ENCODE measurements at regions not wholly inside any gene's neighbourhood (a gene's known extent, or its start where the extent isn't known, plus 50 kb on each side); places are given as distances from the start of the nearest gene placed in this dataset.
A peak's percentile ranks its signal among the peaks of the same experiment; 100 is the strongest.

- H3K27ac ChIP-seq (ENCODE audit: low read depth, low read length), result no peak overlapping the region
- H3K4me3 ChIP-seq (ENCODE audit: low read depth, low read length), result no peak overlapping the region
- no peaks in the 10 kb centered on the region for H3K36me3 ChIP-seq (ENCODE audit: insufficient read depth, low read length)
- H2AFZ ChIP-seq (ENCODE audit: low read length, unreplicated experiment), result no peak overlapping the region
- H3K79me2 ChIP-seq (ENCODE audit: control insufficient read depth, insufficient read depth, low read length, unreplicated experiment), result no peaks in the 10 kb centered on the region
- no peaks in the 10 kb centered on the region for H3K27me3 ChIP-seq (ENCODE audit: insufficient read depth, low read length)
- peaks cover 4% of the 10 kb centered on the region for H3K4me1 ChIP-seq (ENCODE audit: control insufficient read depth, insufficient read depth, low read length, unreplicated experiment)
Observed at GRCh38 chr1:82265436-82265835, 464.7 kb downstream of the ADGRL2 start.

- no peaks in the 10 kb centered on the region for H3K36me3 ChIP-seq (ENCODE audit: insufficient read depth, low read length)
- no peaks in the 10 kb centered on the region for H3K79me2 ChIP-seq (ENCODE audit: control insufficient read depth, insufficient read depth, low read length, unreplicated experiment)
- no peaks in the 10 kb centered on the region for H3K27me3 ChIP-seq (ENCODE audit: insufficient read depth, low read length)
- H3K4me1 ChIP-seq (ENCODE audit: control insufficient read depth, insufficient read depth, low read length, unreplicated experiment), result peaks cover 6% of the 10 kb centered on the region
- H3K27ac ChIP-seq (ENCODE audit: low read depth, low read length), result no peak overlapping the region
- no peak overlapping the region for H2AFZ ChIP-seq (ENCODE audit: low read length, unreplicated experiment)
- no peak overlapping the region for H3K4me3 ChIP-seq (ENCODE audit: low read depth, low read length)
Observed at GRCh38 chr1:82264802-82265201, 464.1 kb downstream of the ADGRL2 start.

- Histone ChIP-seq H3K27ac (ENCODE audit: low read depth, low read length) (no peak overlapping the region), H3K36me3 (ENCODE audit: insufficient read depth, low read length) (no peaks in the 10 kb centered on the region), H3K4me3 (ENCODE audit: low read depth, low read length) (no peak overlapping the region), H3K79me2 (ENCODE audit: control insufficient read depth, insufficient read depth, low read length, unreplicated experiment) (no peaks in the 10 kb centered on the region), H3K27me3 (ENCODE audit: insufficient read depth, low read length) (no peaks in the 10 kb centered on the region), H3K4me1 (ENCODE audit: control insufficient read depth, insufficient read depth, low read length, unreplicated experiment) (peaks cover 9% of the 10 kb centered on the region), H2AFZ (ENCODE audit: low read length, unreplicated experiment) (no peak overlapping the region)
Observed at GRCh38 chr1:82263396-82263795, 462.7 kb downstream of the ADGRL2 start.

- Histone ChIP-seq H3K36me3 (ENCODE audit: insufficient read depth, low read length) (no peaks in the 10 kb centered on the region), H3K4me1 (ENCODE audit: control insufficient read depth, insufficient read depth, low read length, unreplicated experiment) (peaks cover 5% of the 10 kb centered on the region), H3K27me3 (ENCODE audit: insufficient read depth, low read length) (no peaks in the 10 kb centered on the region), H2AFZ (ENCODE audit: low read length, unreplicated experiment) (no peak overlapping the region), H3K27ac (ENCODE audit: low read depth, low read length) (no peak overlapping the region), H3K79me2 (ENCODE audit: control insufficient read depth, insufficient read depth, low read length, unreplicated experiment) (no peaks in the 10 kb centered on the region), H3K4me3 (ENCODE audit: low read depth, low read length) (no peak overlapping the region)
Observed at GRCh38 chr1:82260666-82261065, 459.9 kb downstream of the ADGRL2 start.

- no peaks in the 10 kb centered on the region for H3K79me2 ChIP-seq (ENCODE audit: control insufficient read depth, insufficient read depth, low read length, unreplicated experiment)
- H3K27ac ChIP-seq (ENCODE audit: low read depth, low read length), result no peak overlapping the region
- H3K4me3 ChIP-seq (ENCODE audit: low read depth, low read length), result no peak overlapping the region
- H3K27me3 ChIP-seq (ENCODE audit: insufficient read depth, low read length), result no peaks in the 10 kb centered on the region
- no peaks in the 10 kb centered on the region for H3K36me3 ChIP-seq (ENCODE audit: insufficient read depth, low read length)
- H2AFZ ChIP-seq (ENCODE audit: low read length, unreplicated experiment), result peak overlapping the region; percentile 17
- peaks cover 5% of the 10 kb centered on the region for H3K4me1 ChIP-seq (ENCODE audit: control insufficient read depth, insufficient read depth, low read length, unreplicated experiment)
Observed at GRCh38 chr1:82260051-82260450, 459.3 kb downstream of the ADGRL2 start.

- Histone ChIP-seq H3K79me2 (ENCODE audit: control insufficient read depth, insufficient read depth, low read length, unreplicated experiment) (no peaks in the 10 kb centered on the region), H2AFZ (ENCODE audit: low read length, unreplicated experiment) (no peak overlapping the region), H3K4me1 (ENCODE audit: control insufficient read depth, insufficient read depth, low read length, unreplicated experiment) (peaks cover 5% of the 10 kb centered on the region), H3K36me3 (ENCODE audit: insufficient read depth, low read length) (no peaks in the 10 kb centered on the region), H3K27ac (ENCODE audit: low read depth, low read length) (no peak overlapping the region), H3K27me3 (ENCODE audit: insufficient read depth, low read length) (no peaks in the 10 kb centered on the region), H3K4me3 (ENCODE audit: low read depth, low read length) (no peak overlapping the region)
Observed at GRCh38 chr1:82258887-82259286, 458.2 kb downstream of the ADGRL2 start.

- no peaks in the 10 kb centered on the region for H3K36me3 ChIP-seq (ENCODE audit: insufficient read depth, low read length)
- H3K4me3 ChIP-seq (ENCODE audit: low read depth, low read length), result no peak overlapping the region
- H2AFZ ChIP-seq (ENCODE audit: low read length, unreplicated experiment), result no peak overlapping the region
- no peaks in the 10 kb centered on the region for H3K27me3 ChIP-seq (ENCODE audit: insufficient read depth, low read length)
- H3K79me2 ChIP-seq (ENCODE audit: control insufficient read depth, insufficient read depth, low read length, unreplicated experiment), result no peaks in the 10 kb centered on the region
- H3K27ac ChIP-seq (ENCODE audit: low read depth, low read length), result no peak overlapping the region
- H3K4me1 ChIP-seq (ENCODE audit: control insufficient read depth, insufficient read depth, low read length, unreplicated experiment), result no peaks in the 10 kb centered on the region
Observed at GRCh38 chr1:82246050-82246449, 445.3 kb downstream of the ADGRL2 start.

- H3K79me2 ChIP-seq (ENCODE audit: control insufficient read depth, insufficient read depth, low read length, unreplicated experiment), result no peaks in the 10 kb centered on the region
- no peak overlapping the region for H2AFZ ChIP-seq (ENCODE audit: low read length, unreplicated experiment)
- H3K27me3 ChIP-seq (ENCODE audit: insufficient read depth, low read length), result no peaks in the 10 kb centered on the region
- no peaks in the 10 kb centered on the region for H3K36me3 ChIP-seq (ENCODE audit: insufficient read depth, low read length)
- no peaks in the 10 kb centered on the region for H3K4me1 ChIP-seq (ENCODE audit: control insufficient read depth, insufficient read depth, low read length, unreplicated experiment)
- no peak overlapping the region for H3K27ac ChIP-seq (ENCODE audit: low read depth, low read length)
- H3K4me3 ChIP-seq (ENCODE audit: low read depth, low read length), result no peak overlapping the region
Observed at GRCh38 chr1:82245345-82246014, 444.7 kb downstream of the ADGRL2 start.

GRCh38 chr1:82240571-82240970 lies 439.8 kb downstream of the ADGRL2 start:
- Histone ChIP-seq H3K27me3 (ENCODE audit: insufficient read depth, low read length) (no peaks in the 10 kb centered on the region), H3K27ac (ENCODE audit: low read depth, low read length) (no peak overlapping the region), H3K4me3 (ENCODE audit: low read depth, low read length) (no peak overlapping the region), H3K36me3 (ENCODE audit: insufficient read depth, low read length) (no peaks in the 10 kb centered on the region), H3K79me2 (ENCODE audit: control insufficient read depth, insufficient read depth, low read length, unreplicated experiment) (no peaks in the 10 kb centered on the region), H2AFZ (ENCODE audit: low read length, unreplicated experiment) (no peak overlapping the region), H3K4me1 (ENCODE audit: control insufficient read depth, insufficient read depth, low read length, unreplicated experiment) (no peaks in the 10 kb centered on the region)

- peaks cover 27% of the 10 kb centered on the region for H3K4me1 ChIP-seq (ENCODE audit: control insufficient read depth, insufficient read depth, low read length, unreplicated experiment)
- H3K27ac ChIP-seq (ENCODE audit: low read depth, low read length), result no peak overlapping the region
- no peak overlapping the region for H3K4me3 ChIP-seq (ENCODE audit: low read depth, low read length)
- H3K36me3 ChIP-seq (ENCODE audit: insufficient read depth, low read length), result no peaks in the 10 kb centered on the region
- H3K27me3 ChIP-seq (ENCODE audit: insufficient read depth, low read length), result no peaks in the 10 kb centered on the region
- no peak overlapping the region for H2AFZ ChIP-seq (ENCODE audit: low read length, unreplicated experiment)
- H3K79me2 ChIP-seq (ENCODE audit: control insufficient read depth, insufficient read depth, low read length, unreplicated experiment), result no peaks in the 10 kb centered on the region
Observed at GRCh38 chr1:82230667-82231066, 429.9 kb downstream of the ADGRL2 start.

GRCh38 chr1:82227306-82228095 lies 426.8 kb downstream of the ADGRL2 start:
- Histone ChIP-seq H3K4me1 (ENCODE audit: control insufficient read depth, insufficient read depth, low read length, unreplicated experiment) (peaks cover 33% of the 10 kb centered on the region), H2AFZ (ENCODE audit: low read length, unreplicated experiment) (peak overlapping the region; percentile 16), H3K27me3 (ENCODE audit: insufficient read depth, low read length) (no peaks in the 10 kb centered on the region), H3K79me2 (ENCODE audit: control insufficient read depth, insufficient read depth, low read length, unreplicated experiment) (no peaks in the 10 kb centered on the region), H3K36me3 (ENCODE audit: insufficient read depth, low read length) (no peaks in the 10 kb centered on the region), H3K27ac (ENCODE audit: low read depth, low read length) (peak overlapping the region; percentile 76), H3K4me3 (ENCODE audit: low read depth, low read length) (peak overlapping the region; percentile 1; the same call in 1 of the 2 replicates)

Measured in ACC112 (cell line).